GM19099 (cell line): ENCODE measurements at regions not wholly inside any gene's neighbourhood (a gene's known extent, or its start where the extent isn't known, plus 50 kb on each side); places are given as distances from the start of the nearest gene placed in this dataset.

Source experiments
- POLR2A ChIP-seq: IDR thresholded peaks from 3 replicates; pipeline ENCODE4 v1.6.1; 2011; ENCODE audit warnings: low read depth; ENCODE audit not compliant: insufficient read length; ENCODE audit errors: extremely low read depth

GRCh38 chr16:86446279-86446678 is 64.0 kb upstream of the FOXF1 start:
- TF ChIP-seq POLR2A = no peak

- TF ChIP-seq POLR2A = no peak
Observed at GRCh38 chr16:86447228-86447627, 63.1 kb upstream of the FOXF1 start.

- no peak for TF ChIP-seq POLR2A
Observed at GRCh38 chr16:86448306-86448890, 61.9 kb upstream of the FOXF1 start.

GRCh38 chr16:86449446-86450095 is 60.8 kb upstream of the FOXF1 start:
- TF ChIP-seq POLR2A = no peak

GRCh38 chr16:86450691-86451090 is 59.6 kb upstream of the FOXF1 start:
- no peak for TF ChIP-seq POLR2A

- no peak for TF ChIP-seq POLR2A
Observed at GRCh38 chr16:86452451-86452850, 57.9 kb upstream of the FOXF1 start.

GRCh38 chr16:86455116-86455515 is 55.2 kb upstream of the FOXF1 start:
- TF ChIP-seq POLR2A = no peak

GRCh38 chr16:86455640-86456039 is 54.7 kb upstream of the FOXF1 start:
- TF ChIP-seq POLR2A = no peak

GRCh38 chr16:86457501-86458148 is 52.7 kb upstream of the FOXF1 start:
- TF ChIP-seq POLR2A = no peak

- TF ChIP-seq POLR2A = no peak
Observed at GRCh38 chr16:86458149-86458777, 52.1 kb upstream of the FOXF1 start.

GRCh38 chr16:86459266-86459665 is 51.1 kb upstream of the FOXF1 start:
- TF ChIP-seq POLR2A = no peak
